GM19240 (cell line): ENCODE measurements at regions not wholly inside any gene's neighbourhood (a gene's known extent, or its start where the extent isn't known, plus 50 kb on each side); places are given as distances from the start of the nearest gene placed in this dataset.

Source experiments
- DNase-seq: peaks from one replicate; pipeline ENCODE4 v3.0.0; 2011; ENCODE audit warnings: low spot score; ENCODE audit not compliant: insufficient read length

- no peak for DNase-seq
These were observed 59.4 kb upstream of the CITED2 start for GRCh38 chr6:139433631-139434419.

- no peak for DNase-seq
These were observed 57.1 kb upstream of the CITED2 start for GRCh38 chr6:139431602-139431956.

DNA sequence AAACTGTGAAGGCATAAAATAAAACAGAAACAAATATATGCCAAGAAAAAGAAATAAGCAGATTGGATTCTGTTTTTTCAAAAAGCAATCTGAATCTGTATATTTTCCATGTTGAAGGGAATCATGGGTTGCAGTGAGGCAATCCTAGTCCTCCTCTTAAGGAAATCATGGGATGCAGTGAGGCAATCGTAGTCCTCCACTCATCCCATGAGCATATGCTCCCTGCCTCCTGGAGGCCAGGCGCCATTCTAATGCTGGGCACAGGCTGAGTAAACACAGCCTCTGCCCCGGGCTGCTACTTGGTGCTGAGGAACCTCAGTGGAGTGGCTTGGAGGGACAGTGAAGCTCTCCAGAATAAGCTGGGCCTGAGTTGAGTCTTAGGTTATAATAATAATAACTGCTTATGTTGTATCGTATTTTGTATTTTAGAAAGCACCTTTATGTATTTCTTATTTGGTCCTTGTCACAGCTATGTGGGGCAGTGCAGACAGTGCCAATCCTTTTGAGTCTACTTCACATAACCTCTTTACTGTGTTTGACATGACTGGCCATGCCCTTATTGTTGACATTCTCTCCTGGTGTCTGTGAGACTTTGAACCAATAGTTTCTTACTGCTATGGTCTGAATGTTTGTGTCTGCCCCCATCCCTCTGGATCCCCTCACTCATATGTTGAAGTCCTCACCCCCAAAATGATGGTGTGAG is 56.6 kb upstream of the CITED2 start:
- no peak for DNase-seq

DNA sequence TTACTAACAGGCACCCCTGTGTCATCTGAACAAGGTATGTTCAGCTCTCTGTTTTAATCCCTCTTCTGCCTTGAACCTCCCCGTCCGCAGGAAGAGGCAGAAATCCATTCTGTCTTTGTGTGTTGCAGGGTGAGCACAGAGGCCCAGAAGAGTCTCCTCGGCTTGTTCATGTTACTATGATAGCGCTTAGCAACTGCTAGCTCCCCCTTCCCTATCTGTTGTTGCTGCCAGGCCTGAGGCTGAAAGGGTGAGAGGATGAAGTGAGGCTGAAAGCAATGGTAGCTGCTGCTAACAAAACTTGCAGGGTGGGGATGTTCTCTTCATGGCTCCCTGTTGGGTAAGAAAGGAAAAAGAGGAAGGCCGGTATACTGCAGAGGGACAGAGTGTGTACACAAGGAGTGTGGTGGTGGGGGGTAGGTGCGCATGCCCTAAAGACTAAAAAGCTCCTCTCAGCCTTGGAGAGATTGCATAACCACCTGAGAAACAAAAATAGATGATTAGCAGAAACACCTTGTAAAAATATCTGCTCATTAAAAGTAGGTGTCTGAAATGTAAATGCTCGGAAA is 55.2 kb upstream of the CITED2 start:
- no peak for DNase-seq

- no peak for DNase-seq
These were observed 52.8 kb upstream of the CITED2 start for GRCh38 chr6:139427199-139427598.

GRCh38 chr6:139426795-139427194 is 52.3 kb upstream of the CITED2 start:
- no peak for DNase-seq

DNA sequence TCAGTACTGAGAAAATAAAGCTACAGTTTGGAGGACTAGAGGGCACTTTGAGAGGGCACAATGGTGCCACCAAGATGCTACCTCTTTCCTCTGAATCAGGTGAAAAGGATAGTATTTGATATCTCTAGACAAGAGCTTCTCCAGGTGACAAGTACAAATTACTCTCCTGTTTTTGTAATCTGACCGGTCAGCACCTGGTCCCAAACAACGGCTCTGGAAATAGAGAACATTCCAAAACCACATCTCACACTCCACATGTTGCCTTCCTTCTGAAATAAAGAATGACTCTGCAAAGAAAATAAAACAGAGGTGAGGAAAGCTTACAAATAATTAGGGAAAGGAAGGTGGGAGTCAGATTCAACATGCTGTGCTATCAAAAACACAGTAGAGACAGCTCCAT is 51.3 kb upstream of the CITED2 start:
- no peak for DNase-seq

DNA sequence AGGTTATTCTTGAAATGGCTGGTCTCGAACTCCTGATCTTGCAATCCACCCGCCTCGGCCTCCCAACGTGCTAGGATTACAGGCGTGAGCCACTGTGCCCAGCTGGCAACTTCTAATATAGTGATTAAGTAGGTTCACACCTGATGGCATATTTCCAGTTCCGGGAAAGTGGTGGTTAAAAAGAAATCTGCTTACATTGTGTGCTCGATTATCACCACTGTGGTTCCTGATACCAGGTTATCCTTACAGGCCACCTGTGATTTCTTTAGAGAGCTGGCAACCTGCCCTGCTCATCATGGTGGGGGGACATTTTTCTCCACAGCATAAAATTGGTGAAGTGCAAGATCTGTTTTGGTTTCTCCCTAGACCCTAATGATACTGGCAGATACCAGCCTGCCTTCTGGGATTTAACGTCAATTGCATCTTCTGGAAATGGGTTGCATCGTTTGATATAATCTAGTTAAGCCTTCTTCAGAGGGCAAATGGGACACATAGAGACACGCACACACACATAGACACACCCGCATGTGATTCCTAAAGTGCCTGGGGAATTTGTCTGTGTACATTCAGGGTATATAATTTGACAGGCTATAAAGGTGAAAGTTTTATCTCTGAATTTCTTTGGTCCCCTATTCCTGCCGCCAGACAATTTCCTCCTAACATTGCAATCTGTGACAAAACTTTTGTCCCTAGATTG is 49.7 kb upstream of the CITED2 start:
- no peak for DNase-seq
